HG03196 (cell line): ENCODE measurements at regions not wholly inside any gene's neighbourhood (a gene's known extent, or its start where the extent isn't known, plus 50 kb on each side); places are given as distances from the start of the nearest gene placed in this dataset.

ENCODE experiments used
- ATAC-seq: cut with Tn5 transposase; IDR thresholded peaks from one replicate; pipeline ENCODE4 v1.9.1; 2021; ENCODE audit not compliant: unreplicated experiment

GRCh38 chr10:104505521-104506042 lies 135.5 kb upstream of the SORCS3 start:
- no peak for ATAC-seq

GRCh38 chr10:104509981-104510380 lies 131.1 kb upstream of the SORCS3 start:
- no peak for ATAC-seq

GRCh38 chr10:104510644-104511043 lies 130.4 kb upstream of the SORCS3 start:
- no peak for ATAC-seq

DNA sequence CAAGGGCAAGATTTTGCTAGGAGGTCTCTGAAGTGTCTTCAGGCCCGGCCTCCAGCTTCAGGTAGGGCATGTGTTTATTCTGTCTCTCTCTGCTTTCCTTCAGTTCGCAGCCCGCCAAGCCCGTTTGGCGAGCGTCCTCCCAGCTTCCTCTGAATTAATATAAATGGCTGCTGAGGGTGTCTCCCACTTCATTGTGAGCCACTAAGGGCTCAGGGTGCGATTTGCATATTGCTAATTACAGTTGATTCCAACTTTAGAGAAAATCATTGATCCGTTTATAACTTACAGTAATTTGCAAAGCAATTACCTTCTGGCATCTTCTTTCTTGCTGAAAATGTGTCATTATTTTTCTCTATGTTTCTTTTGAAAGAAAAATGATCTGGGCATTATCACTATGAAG lies 128.3 kb upstream of the SORCS3 start:
- no peak for ATAC-seq

- no peak for ATAC-seq
Measured at GRCh38 chr10:104515678-104516199, 125.4 kb upstream of the SORCS3 start.

DNA sequence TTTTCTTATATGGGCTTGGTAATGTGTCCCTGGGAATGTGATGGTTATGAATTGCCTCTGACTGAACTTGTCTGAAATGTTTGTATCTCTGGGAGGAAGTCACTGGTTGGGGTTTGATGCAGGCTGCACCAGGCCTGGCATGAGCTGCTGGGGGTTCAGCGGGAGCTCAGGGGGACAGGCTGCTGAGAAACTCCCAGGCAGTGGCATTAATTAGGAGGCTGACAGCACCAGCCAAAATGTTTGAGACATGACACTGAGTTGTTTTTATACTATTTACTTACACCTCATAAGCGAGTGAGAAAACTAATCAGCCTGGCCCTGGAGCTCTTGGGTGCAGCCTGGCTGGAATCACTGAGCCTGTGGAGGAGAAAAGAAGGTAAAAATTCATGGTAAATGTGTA lies 124.1 kb upstream of the SORCS3 start:
- no peak for ATAC-seq

DNA sequence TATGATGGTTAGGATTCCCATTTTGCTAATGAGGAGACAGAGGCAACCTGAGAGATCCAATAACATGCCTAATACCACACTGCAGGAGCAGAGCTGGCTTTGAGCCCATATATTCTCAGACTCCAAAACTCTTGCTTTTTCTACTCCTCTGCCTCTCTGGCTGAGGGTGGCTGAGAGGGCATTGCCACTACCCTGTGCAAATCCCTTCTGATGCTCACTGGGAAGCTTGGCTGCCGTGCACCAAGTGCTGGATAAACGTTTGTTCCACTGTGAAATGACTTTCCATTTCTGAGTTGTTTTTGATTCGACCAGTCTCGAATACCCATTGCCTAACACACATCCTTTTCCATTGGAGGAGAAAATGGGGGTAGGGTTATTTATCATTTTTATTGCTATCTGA lies 123.1 kb upstream of the SORCS3 start:
- no peak for ATAC-seq

DNA sequence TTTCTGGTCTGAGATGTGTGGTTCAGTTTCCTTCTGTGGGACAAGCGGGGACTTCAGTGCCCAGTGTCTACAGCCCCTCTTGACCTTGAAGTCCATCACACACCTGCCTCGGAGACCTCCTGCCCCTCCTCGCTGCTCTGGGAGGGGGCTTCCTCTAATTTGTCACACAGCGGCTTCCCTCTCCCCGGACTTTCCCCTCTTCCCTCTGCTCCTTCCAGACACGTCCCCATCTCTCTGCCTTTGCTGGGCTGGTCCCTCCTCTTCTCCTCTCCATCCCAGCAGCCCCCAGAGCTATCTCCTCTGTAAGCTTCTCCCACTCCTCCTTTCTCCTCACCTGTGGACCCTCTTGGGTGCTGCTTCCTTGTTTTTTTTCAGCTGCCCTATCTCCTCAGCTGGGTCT lies 122.2 kb upstream of the SORCS3 start:
- no peak for ATAC-seq

DNA sequence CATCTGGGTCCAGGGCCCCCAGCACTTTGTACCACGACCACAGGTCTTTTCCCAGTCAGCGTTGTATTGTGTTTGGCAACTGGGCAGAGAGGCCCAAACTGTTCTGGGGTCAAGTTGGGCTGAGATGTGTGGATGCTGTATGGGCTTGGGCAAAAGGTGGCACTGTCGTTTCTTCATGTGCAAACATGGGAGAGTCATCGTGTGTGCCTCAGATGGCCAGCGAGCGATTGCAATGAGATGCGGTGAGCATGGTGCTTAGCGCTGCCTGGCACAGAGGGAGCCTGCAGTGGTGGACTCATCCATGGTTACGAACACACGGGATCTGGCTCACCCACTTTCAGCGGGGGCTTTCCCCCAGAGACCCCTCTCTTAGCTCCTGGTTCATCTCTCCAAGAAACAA lies 120.4 kb upstream of the SORCS3 start:
- ATAC-seq = no peak

- no peak for ATAC-seq
Measured at GRCh38 chr10:104521901-104522694, 119.0 kb upstream of the SORCS3 start.

DNA sequence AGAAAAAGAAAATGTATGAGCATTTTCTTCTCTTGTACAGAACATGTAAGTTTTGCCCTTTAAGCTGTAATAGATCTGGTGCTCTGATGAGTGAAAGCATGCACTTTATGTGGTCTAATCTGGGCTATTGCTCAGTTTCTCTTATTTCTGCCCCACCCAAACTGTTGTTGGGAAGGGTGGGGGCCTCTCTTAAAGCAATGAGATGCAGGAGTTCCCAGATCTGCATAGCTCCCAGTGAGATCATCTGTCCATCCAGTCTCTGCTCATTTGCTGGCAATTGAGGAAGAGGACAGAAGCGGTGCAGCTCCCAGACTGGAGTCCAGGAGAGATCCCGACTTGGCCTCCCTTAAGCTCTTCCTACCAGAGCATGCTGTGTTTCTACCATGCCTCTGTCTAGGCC lies 114.9 kb upstream of the SORCS3 start:
- ATAC-seq = no peak

DNA sequence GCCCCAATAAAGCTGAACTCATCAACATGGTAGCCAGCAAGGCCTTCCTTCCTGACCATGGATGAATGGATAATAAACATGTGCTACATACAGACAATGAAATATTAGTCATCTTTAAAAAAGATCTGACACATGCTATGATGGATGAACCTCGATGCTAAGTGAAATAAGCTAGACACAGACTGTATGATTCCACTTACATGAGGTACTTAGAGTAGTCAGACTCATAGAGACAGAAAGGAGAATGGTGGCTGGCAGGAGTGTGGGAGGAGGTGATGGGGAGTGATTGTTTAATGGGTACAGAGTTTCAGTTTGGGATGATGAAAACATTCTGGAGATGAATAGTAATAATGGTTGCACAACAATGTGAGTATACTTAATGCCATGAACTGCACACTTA lies 114.1 kb upstream of the SORCS3 start:
- ATAC-seq = no peak

DNA sequence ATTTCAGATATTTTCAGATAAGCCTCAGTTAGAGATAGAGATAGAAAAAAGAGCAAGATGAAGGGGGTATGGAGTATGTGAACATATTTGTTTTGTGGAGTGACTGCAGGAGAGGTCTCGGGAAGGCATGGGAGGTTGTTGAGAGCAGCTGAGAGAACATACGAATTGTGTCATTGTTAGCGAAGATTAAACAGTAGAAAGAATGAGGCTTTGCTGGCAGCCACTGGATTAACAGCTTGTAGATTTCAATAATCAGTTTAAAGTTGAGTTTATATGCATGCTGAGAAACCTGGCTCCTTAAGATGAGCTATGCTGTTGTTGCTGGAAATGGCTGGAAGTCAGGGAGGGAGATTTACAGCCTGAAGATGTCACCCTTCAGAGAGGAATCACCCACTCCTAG lies 100.9 kb upstream of the SORCS3 start:
- no peak for ATAC-seq

DNA sequence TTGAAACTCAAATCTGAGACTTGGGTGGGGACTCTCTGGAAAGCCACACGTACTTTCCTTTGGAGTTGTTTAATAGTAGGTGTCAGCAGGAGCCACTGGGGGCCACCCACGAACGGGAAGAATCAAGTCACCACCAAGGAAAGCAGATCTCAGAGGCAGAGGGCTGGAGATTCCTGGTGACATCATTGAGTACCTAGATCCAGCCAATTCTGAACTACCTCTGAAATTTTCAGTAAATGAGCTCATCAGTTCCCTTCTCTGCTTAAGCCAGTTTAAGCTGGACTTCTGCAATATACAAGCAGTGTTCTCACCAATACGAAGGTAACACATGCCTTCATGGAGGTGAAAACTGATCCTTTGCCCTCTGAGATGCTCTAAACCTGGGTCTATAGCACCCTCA lies 99.3 kb upstream of the SORCS3 start:
- ATAC-seq = no peak

DNA sequence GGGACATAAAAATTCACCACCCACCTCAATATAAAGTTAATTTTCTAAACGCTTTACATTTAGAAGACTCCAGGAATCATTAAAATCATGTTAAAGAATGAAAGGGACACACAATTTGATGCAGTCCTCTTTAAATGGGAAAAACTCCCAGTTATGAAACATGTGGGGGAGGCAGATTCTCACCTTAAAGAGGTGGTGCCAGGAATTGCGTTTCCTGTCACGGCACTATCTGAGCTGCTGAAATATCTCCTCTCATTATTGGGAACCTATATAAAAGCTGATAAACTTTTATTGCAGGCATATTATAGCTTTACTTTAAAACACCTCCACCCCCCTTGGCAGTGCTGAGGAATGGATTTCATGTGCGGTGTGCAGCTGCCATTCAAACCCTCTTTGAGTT lies 94.8 kb upstream of the SORCS3 start:
- no peak for ATAC-seq

- ATAC-seq = no peak
Measured at GRCh38 chr10:104546756-104547155, 94.3 kb upstream of the SORCS3 start.

- ATAC-seq = no peak
Measured at GRCh38 chr10:104548090-104548489, 93.0 kb upstream of the SORCS3 start.

DNA sequence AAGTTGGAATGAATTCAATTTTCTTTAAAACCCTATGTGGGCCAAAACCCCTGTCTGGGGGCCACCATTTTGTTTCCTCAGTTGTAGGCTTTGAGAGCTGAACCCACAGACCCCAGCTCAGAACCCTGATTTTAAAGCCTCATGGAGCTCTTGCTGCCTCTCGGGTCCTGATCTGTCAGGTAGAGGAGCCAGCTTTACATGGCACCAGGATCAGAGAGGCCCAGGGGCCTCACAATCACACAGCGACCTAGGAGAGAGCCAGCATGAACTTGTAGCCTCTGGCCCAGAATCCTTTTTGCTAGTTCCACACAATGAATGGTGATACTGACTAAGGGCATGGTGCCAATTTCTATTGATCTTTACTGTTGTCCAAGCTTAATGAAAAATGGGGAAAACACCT lies 84.3 kb upstream of the SORCS3 start:
- no peak for ATAC-seq

DNA sequence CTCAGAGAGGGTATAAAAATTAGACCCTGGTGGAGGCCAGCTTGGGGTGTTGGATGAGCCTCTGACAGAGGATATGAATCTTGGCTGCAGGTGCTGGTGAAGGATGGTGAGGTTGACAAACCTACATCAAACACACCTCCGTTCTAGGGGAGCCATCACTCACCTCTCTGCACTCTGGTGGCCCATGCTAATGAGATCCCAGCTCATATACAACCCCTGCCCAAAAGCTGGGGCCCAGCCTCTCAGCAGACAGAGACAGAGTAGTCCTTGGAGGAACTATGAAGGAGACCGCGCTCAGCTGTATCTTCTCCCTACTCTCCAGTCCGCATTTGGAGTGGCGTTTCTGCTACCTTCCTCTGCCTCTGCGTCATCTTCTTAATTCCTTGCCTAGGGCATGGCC lies 83.1 kb upstream of the SORCS3 start:
- ATAC-seq = no peak

GRCh38 chr10:104559935-104560334 lies 81.2 kb upstream of the SORCS3 start:
- no peak for ATAC-seq

DNA sequence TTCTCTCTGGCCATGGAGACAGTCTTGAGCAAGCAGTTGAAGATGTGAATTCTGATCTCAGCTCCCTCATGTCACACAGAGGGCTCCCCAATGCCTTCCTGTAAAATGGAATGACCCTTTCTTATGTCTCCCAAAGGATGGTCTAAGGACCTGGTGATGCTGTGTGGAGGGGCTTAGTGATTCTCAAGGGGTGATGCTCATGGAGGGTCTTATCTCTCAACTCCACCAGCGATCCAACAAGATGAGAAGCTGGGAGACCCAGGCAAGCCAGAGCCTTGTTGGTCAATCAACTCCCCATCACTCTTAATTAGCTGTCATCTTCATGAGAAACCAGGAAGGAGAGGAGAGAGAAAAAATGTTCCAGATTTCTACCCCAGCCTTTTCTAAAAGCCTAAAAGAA lies 78.0 kb upstream of the SORCS3 start:
- ATAC-seq = no peak

GRCh38 chr10:104563548-104563947 lies 77.5 kb upstream of the SORCS3 start:
- ATAC-seq = no peak

GRCh38 chr10:104574427-104574826 lies 66.7 kb upstream of the SORCS3 start:
- no peak for ATAC-seq
